ENCODE measurements at regions not wholly inside any gene's neighbourhood (a gene's known extent, or its start where the extent isn't known, plus 50 kb on each side); places are given as distances from the start of the nearest gene placed in this dataset.

DNA sequence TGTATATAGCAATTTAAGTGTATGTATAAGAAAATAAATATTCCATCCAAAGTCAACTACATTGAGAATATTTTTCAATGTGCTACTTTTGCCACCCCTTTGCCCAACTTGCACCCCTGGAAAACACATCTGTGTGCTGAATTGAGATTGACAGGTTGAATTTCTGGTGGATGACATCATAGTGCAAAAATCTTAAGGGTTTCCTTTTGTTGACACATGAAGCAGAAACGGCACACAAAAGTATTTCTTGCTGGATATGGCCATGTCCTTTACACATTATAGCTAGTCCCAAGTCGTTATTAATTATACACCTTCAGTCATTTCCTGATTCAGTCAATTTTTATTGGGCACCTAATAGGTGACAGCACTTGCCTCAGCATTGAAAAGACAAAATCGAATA is 188.7 kb upstream of the FBXL4 start:
- no peak overlapping the region for H3K4me3 ChIP-seq (ENCODE audit: low read depth, low read length)
- DNase-seq (ENCODE audit: low read depth, low spot score), result no peak
- TF ChIP-seq, protein P1, sequence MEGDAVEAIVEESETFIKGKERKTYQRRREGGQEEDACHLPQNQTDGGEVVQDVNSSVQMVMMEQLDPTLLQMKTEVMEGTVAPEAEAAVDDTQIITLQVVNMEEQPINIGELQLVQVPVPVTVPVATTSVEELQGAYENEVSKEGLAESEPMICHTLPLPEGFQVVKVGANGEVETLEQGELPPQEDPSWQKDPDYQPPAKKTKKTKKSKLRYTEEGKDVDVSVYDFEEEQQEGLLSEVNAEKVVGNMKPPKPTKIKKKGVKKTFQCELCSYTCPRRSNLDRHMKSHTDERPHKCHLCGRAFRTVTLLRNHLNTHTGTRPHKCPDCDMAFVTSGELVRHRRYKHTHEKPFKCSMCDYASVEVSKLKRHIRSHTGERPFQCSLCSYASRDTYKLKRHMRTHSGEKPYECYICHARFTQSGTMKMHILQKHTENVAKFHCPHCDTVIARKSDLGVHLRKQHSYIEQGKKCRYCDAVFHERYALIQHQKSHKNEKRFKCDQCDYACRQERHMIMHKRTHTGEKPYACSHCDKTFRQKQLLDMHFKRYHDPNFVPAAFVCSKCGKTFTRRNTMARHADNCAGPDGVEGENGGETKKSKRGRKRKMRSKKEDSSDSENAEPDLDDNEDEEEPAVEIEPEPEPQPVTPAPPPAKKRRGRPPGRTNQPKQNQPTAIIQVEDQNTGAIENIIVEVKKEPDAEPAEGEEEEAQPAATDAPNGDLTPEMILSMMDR (IDR thresholded peaks at IDR 0.05; ENCODE audit: insufficient read depth, low read length, missing control alignments), result no peak
- POLR2A ChIA-PET, result no interaction called here
- CTCF ChIA-PET, result no interaction called here

DNA sequence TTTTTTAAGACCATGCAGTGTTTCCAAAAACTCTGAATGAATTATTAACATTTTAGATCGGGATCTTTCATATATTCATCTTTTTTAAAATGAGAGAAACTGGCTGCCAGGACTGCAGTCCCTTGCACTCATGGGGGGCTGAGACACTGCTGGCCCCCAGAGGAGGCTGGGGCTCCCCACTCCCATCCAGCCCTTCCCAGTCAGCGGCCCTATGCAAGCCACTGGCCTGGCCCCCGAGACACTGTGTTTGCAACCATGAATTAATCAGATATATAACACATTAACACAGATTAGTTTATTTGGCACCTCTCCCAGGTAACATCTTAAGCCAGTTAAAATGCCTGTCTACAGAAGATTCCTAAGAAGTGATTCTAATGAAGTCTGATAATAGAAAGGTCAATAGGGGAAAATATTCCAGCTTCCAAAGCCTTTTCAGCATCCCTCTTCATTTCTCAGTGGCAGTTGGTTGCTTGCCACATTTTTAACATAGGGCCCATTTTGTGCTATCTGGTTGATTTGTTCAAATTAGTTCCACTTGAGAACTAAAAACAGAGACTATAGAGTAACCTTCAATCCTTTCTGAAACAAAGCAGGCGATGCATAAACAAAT is 184.4 kb upstream of the FBXL4 start:
- no peak for DNase-seq (ENCODE audit: low read depth, low spot score)
- TF ChIP-seq, protein P1 (IDR thresholded peaks at IDR 0.05; ENCODE audit: insufficient read depth, low read length, missing control alignments), result no peak
- POLR2A ChIA-PET, result no interaction called here
- CTCF ChIA-PET, result interaction anchor here (1.9 kb wide), 1 partner anchor 12 kb away, joined by 7 read pairs; no protein-coding TSS in a partner anchor
- no peak overlapping the region for H3K4me3 ChIP-seq (ENCODE audit: low read depth, low read length)

DNA sequence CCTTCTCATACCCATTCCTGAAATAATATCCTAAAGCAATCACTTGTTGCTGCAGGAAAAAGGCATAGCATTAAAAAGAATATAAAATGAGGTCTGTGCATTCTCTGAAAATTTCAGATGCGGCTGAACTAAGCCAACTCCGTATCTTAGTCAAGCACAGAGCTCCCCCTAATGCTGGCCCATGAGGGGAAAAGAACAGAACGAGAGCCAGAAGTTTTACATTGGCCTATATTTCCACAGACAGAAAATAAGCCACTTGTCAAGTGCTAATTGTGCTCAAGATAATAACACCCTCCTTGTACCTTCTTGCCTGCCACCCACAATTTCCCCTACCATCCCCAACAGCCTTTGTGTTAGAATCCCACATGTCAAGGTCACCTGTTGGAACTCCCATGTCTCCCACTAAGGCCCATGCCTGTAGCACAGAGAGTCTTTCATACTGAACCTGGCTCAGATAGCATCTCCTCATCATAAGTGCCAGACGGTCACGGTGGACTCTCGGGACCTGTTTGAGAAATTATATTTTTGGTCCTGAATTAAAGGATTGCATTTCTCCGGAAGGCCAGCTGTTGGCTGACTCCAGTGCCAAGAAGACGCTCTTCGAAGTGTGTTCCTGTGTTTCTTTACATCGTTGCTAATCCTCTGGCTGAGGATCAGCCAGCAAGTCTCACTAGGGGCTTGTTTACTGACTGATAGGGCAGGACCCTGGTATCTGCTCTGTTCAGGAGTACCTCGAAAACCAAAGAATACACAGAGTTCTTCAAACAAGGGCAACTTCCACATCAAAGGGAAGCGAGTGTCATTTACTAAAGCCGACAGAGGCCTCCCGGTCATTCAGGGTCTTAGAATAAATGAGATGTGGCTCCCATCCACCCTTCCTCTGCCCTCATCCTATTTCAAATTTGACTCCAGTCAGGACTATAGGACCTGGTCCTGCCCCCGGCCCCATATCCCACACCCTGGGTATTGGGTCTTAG is 183.4 kb upstream of the FBXL4 start:
- DNase-seq (ENCODE audit: low read depth, low spot score), result no peak
- TF ChIP-seq, protein P1 (IDR thresholded peaks at IDR 0.05; ENCODE audit: insufficient read depth, low read length, missing control alignments), result no peak
- no peak overlapping the region for H3K4me3 ChIP-seq (ENCODE audit: low read depth, low read length)
- ChIA-PET CTCF (no interaction called here), POLR2A (no interaction called here)

DNA sequence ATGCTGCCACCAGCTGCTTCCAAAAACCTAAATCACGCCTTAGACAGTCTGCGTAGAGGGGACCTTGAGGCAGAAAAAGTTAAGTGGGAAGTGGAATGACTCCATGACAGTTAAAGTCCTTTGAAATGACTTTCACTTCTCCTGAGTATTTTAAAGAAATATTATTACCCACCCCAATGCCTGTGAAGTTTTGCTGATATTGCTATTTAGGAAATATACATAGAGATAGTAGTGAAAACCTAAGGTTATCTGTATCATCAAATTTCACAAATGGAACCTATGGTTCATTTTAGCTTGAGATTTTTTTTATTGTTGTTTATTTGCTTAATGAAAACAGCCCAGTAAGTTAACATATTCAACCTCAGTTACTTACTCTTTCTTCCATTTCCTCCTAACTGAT is 182.1 kb upstream of the FBXL4 start:
- no peak overlapping the region for H3K4me3 ChIP-seq (ENCODE audit: low read depth, low read length)
- DNase-seq (ENCODE audit: low read depth, low spot score), result no peak
- ChIA-PET CTCF (no interaction called here), POLR2A (no interaction called here)
- TF ChIP-seq, protein P1 (IDR thresholded peaks at IDR 0.05; ENCODE audit: insufficient read depth, low read length, missing control alignments), result no peak

DNA sequence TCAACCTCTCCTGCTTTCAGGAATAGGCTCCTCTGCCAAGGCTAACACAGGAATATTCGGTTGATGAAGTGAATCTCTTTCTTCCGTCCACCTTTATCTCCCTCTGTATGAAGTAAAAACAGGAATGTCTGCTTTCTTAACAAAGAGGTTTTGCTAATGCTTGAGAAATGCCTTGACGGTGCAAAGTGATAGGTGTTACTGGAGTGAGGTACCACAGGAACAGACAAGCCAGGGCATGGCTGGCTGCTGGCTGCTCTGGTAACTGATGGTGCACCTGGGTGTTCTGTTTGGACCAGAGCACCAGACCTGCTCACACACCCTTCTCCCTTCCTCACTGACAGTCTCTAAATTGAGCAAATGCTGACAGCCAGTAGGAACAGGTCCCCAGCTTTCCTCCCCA is 174.0 kb upstream of the FBXL4 start:
- DNase-seq (ENCODE audit: low read depth, low spot score), result no peak
- TF ChIP-seq, protein P1 (IDR thresholded peaks at IDR 0.05; ENCODE audit: insufficient read depth, low read length, missing control alignments), result no peak
- H3K4me3 ChIP-seq (ENCODE audit: low read depth, low read length), result no peak overlapping the region
- ChIA-PET POLR2A (no interaction called here), CTCF (interaction anchor here (1.0 kb wide), 1 partner anchor 1626 kb away, joined by 3 read pairs; no protein-coding TSS in a partner anchor)

DNA sequence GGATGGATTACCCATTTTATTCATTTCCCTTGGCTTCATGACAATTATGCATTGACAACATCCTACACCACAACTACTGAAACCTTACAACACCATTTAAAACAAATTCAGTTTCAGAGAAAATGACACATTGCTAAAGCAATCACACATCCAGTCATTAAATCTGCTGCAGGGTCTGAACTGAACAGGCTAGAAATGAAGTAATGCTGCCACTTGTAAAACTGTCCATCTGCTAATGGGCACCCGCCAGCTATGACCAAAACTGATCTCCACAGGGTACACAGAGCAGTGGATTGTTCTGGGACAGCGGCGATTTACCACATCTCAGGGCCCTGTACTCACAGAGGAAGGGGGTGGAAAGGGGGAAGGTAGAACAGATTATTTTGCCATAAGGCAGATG is 172.9 kb upstream of the FBXL4 start:
- H3K4me3 ChIP-seq (ENCODE audit: low read depth, low read length), result no peak overlapping the region
- ChIA-PET CTCF (interaction anchor here (1.0 to 2.1 kb wide), 6 partner anchors 10 to 1682 kb away, joined by 3 to 23 read pairs (median 9); no protein-coding TSS in a partner anchor), POLR2A (no interaction called here)
- no peak for DNase-seq (ENCODE audit: low read depth, low spot score)
- TF ChIP-seq, protein P1 (IDR thresholded peaks at IDR 0.05; ENCODE audit: insufficient read depth, low read length, missing control alignments), result no peak
